Vagina (tissue), 2 donors: ENCODE measurements at regions not wholly inside any gene's neighbourhood (a gene's known extent, or its start where the extent isn't known, plus 50 kb on each side); places are given as distances from the start of the nearest gene placed in this dataset.
"Not testable (repeated sequence)": the region's sequence is repeated elsewhere in the genome, so short reads cannot be mapped to it uniquely, and the experiment has no call there.

Source experiments
- DNase-seq, 2 donors: peaks; one replicate each; pipeline ENCODE4 v3.0.0-alpha.2; 2017; ENCODE audit errors: extremely low spot score in 2 of 2
- H3K27ac ChIP-seq: fragments of 200-600 bp; sonication (generic); one replicate; pipeline ENCODE4 v1.5.1; 2019
- H3K27me3 ChIP-seq: fragments of 200-600 bp; sonication (generic); one replicate; pipeline ENCODE4 v1.5.1; 2019
- H3K36me3 ChIP-seq, 2 donors: fragments of 200-600 bp; sonication (generic); one replicate each; pipeline ENCODE4 v1.5.1; 2017 to 2019
- H3K4me1 ChIP-seq: fragments of 200-600 bp; sonication (generic); one replicate; pipeline ENCODE4 v1.5.1; 2019
- H3K4me3 ChIP-seq, 2 donors: fragments of 200-600 bp; sonication (generic); 1 replicate in 1 of 2; 2 replicates in 1 of 2; pipeline ENCODE4 v1.5.1; 2016 to 2019
- H3K9me3 ChIP-seq: fragments of 200-600 bp; sonication (generic); one replicate; pipeline ENCODE4 v1.5.1; 2019
- POLR2A ChIP-seq, 2 donors: fragments of 450-650 bp; IDR thresholded peaks; one replicate each; pipeline ENCODE4 v1.6.1; 2017; ENCODE audit warnings: antibody characterized with exemption in 2 of 2, mild to moderate bottlenecking in 2 of 2, moderate library complexity in 2 of 2
- POLR2AphosphoS5 ChIP-seq, 2 donors: sonication (generic); formaldehyde crosslinking; IDR thresholded peaks; one replicate each; pipeline ENCODE4 v1.9.0; 2017; ENCODE audit warnings: antibody characterized with exemption in 2 of 2, mild to moderate bottlenecking in 2 of 2, low read depth in 1 of 2; ENCODE audit not compliant: insufficient read depth in 1 of 2
- intact Hi-C: fragments of 100-400 bp; cut with DNase I; formaldehyde crosslinking; loops from one replicate; pipeline ENCODE4 v1.15.1; 2023
- TF ChIP-seq, protein P1 (sequence below), 3 experiments: fragments of 450-650 bp in 2 of 3; fragments of 200-600 bp in 1 of 3; sonication (generic) in 1 of 3; IDR thresholded peaks; one replicate each; pipeline ENCODE4 v1.5.1; 2017 to 2019; ENCODE audit warnings: antibody characterized with exemption in 3 of 3, mild to moderate bottlenecking in 2 of 3, moderate library complexity in 2 of 3

DNA sequence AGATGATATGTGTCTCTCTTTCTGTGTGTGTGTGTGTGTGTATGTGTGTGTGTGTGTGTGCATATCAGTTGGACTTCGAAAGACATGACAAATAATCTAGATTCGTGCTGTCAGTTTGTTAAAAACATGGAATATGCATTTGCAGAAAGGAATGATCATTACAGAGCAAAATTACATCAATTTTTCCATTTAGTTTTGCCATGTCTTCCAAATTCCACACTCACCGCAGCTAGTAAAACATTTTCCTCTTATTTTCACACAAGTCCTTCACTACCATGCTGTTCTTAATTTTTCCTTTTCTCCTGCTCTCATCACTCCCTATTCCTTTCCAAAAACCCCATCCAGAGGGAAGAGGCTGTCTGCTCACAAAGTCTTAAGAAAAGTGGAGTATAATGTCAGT lies 1191.4 kb upstream of the SLC39A10 start:
- intact Hi-C loops, result no loop called here
- H3K4me3 ChIP-seq, result no peak overlapping the region
- TF ChIP-seq, protein P1, sequence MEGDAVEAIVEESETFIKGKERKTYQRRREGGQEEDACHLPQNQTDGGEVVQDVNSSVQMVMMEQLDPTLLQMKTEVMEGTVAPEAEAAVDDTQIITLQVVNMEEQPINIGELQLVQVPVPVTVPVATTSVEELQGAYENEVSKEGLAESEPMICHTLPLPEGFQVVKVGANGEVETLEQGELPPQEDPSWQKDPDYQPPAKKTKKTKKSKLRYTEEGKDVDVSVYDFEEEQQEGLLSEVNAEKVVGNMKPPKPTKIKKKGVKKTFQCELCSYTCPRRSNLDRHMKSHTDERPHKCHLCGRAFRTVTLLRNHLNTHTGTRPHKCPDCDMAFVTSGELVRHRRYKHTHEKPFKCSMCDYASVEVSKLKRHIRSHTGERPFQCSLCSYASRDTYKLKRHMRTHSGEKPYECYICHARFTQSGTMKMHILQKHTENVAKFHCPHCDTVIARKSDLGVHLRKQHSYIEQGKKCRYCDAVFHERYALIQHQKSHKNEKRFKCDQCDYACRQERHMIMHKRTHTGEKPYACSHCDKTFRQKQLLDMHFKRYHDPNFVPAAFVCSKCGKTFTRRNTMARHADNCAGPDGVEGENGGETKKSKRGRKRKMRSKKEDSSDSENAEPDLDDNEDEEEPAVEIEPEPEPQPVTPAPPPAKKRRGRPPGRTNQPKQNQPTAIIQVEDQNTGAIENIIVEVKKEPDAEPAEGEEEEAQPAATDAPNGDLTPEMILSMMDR (IDR thresholded peaks at IDR 0.05), result no peak
- TF ChIP-seq POLR2A (IDR thresholded peaks at IDR 0.05) (no peak), POLR2AphosphoS5 (IDR thresholded peaks at IDR 0.05; ENCODE audit: insufficient read depth in 1 of 2, low read depth in 1 of 2) (no peak)

DNA sequence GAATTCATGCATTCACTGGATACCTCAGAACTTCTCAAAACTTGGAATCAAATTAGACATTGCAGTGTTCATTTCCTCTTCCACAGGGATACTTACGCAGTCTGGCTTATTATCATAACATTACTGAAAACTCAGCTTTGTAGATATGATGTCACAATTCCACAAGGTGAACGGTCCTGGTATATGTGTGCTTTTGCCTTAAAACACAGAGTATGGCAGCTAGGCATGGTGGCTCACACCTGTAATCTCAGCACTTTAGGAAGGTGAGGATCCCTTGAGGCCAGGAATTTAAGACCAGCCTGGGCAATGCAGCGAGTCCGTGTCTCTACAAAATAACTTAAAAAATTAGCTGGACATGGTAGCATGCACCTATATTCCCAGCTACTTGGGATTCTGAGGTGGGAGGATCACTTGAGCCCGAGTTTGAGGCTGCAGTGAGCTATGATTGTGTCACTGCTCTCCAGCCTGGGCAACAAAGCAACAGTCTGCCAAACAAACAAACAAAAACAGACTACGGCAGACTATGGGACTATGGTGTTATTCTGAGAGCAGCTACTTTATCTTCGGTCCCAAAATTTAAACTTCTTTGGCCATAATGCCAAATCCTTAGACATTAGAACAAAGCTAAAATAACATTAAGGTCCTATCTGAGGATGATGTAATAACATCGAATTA lies 1191.9 kb upstream of the SLC39A10 start:
- no peaks in the 10 kb centered on the region for H3K27me3 ChIP-seq
- H3K4me3 ChIP-seq, result no peak overlapping the region
- no peaks in the 10 kb centered on the region for H3K36me3 ChIP-seq
- intact Hi-C loops, result no loop called here
- DNase-seq, result no peak
- H3K4me1 ChIP-seq, result no peaks in the 10 kb centered on the region
- no peak overlapping the region for H3K27ac ChIP-seq
- TF ChIP-seq POLR2A (IDR thresholded peaks at IDR 0.05) (no peak), POLR2AphosphoS5 (IDR thresholded peaks at IDR 0.05; ENCODE audit: insufficient read depth in 1 of 2, low read depth in 1 of 2) (no peak)
- TF ChIP-seq, protein P1 (IDR thresholded peaks at IDR 0.05), result no peak
- no peaks in the 10 kb centered on the region for H3K9me3 ChIP-seq

More for the DNA sequence above, 1191.4 kb upstream of the SLC39A10 start:
- no peak for DNase-seq
- H3K27ac ChIP-seq, result no peak overlapping the region
- H3K9me3 ChIP-seq, result no peaks in the 10 kb centered on the region
- no peaks in the 10 kb centered on the region for H3K27me3 ChIP-seq
- no peaks in the 10 kb centered on the region for H3K36me3 ChIP-seq
- no peaks in the 10 kb centered on the region for H3K4me1 ChIP-seq

DNA sequence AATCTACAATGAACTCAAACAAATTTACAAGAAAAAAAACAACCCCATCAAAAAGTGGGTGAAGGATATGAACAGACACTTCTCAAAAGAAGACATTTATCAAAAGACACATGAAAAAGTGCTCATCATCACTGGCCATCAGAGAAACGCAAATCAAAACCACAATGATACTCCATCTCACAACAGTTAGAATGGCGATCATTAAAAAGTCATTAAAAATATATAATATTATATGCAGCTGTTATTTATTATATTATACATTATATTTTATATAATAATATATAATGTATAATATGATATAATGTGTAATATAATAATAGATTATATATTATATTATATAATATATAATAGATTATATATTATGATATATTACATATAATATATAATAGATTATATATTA lies 1194.1 kb upstream of the SLC39A10 start:
- DNase-seq, H3K36me3 ChIP-seq, H3K9me3 ChIP-seq, H3K27me3 ChIP-seq, H3K27ac ChIP-seq, intact Hi-C loops, H3K4me3 ChIP-seq, H3K4me1 ChIP-seq: not testable (repeated sequence)

DNA sequence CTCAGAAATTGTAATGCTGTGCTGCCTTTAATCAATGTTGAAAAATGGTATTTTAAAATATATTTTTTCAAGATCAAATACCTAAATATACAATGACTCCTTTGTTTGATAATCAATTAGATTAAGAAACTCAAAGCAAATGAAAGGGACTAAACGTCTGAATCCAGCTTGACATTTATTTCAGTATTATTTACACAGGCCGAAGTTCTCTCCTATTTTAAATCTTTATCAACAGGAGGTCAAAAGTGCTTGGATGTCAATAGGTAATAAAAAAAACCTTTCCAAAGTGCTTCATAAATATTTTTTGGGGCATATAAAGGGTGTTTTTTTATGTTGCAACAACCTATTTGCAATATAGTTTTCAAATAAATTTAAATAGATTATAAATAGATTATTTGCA lies 1201.7 kb upstream of the SLC39A10 start:
- Histone ChIP-seq H3K27ac (no peak overlapping the region), H3K4me1 (no peaks in the 10 kb centered on the region), H3K36me3 (no peaks in the 10 kb centered on the region), H3K27me3 (no peaks in the 10 kb centered on the region), H3K9me3 (no peaks in the 10 kb centered on the region), H3K4me3 (no peak overlapping the region)
- DNase-seq, result no peak
- no peak for TF ChIP-seq POLR2AphosphoS5 (IDR thresholded peaks at IDR 0.05; ENCODE audit: insufficient read depth in 1 of 2, low read depth in 1 of 2)
- no peak for TF ChIP-seq POLR2A (IDR thresholded peaks at IDR 0.05)
- TF ChIP-seq, protein P1 (IDR thresholded peaks at IDR 0.05), result no peak
- intact Hi-C loops, result no loop called here

DNA sequence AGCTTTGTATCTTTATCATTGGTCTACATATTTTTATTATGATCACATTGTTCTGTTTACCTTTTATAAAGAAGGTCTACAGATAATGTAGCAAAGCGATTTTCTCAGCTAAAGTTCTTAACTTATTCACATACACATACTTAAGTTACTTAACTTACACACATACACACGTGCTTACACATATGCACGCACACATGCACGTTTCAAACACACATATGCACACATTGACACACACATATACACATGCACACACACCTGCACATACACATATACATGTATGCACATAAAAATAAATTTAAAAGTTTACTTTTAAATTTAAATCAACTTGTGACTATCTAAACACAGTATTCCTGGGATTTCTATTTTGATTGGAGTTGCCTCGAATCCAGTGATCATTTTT lies 1204.5 kb upstream of the SLC39A10 start:
- no peak for DNase-seq
- TF ChIP-seq POLR2AphosphoS5 (IDR thresholded peaks at IDR 0.05; ENCODE audit: insufficient read depth in 1 of 2, low read depth in 1 of 2), result no peak
- no peak for TF ChIP-seq POLR2A (IDR thresholded peaks at IDR 0.05)
- TF ChIP-seq, protein P1 (IDR thresholded peaks at IDR 0.05), result no peak
- H3K27ac ChIP-seq, result no peak overlapping the region

More for the DNA sequence above, 1204.5 kb upstream of the SLC39A10 start:
- no peaks in the 10 kb centered on the region for H3K36me3 ChIP-seq
- intact Hi-C loops, result no loop called here
- no peaks in the 10 kb centered on the region for H3K9me3 ChIP-seq
- no peaks in the 10 kb centered on the region for H3K27me3 ChIP-seq
- H3K4me1 ChIP-seq, result no peaks in the 10 kb centered on the region
- H3K4me3 ChIP-seq, result no peak overlapping the region
